Esophagus muscularis mucosa (tissue), 4 donors: ENCODE measurements at regions not wholly inside any gene's neighbourhood (a gene's known extent, or its start where the extent isn't known, plus 50 kb on each side); places are given as distances from the start of the nearest gene placed in this dataset.

Source experiments
- DNase-seq: peaks from one replicate; pipeline ENCODE4 v3.0.0-alpha.2; 2017; ENCODE audit errors: extremely low spot score
- H3K27ac ChIP-seq, 4 donors: fragments of 200-600 bp; sonication (generic); replicated peaks in 1 of 4; 1 replicate in 3 of 4; 2 replicates in 1 of 4; pipeline ENCODE4 v1.5.1; 2016 to 2019; ENCODE audit warnings: mild to moderate bottlenecking in 1 of 4
- H3K27me3 ChIP-seq, 4 donors: fragments of 200-600 bp; sonication (generic); one replicate each; pipeline versions ENCODE4 v1.5.1 to v1.6.0; 2016 to 2019
- H3K36me3 ChIP-seq, 4 donors: fragments of 200-600 bp; sonication (generic); one replicate each; pipeline ENCODE4 v1.5.1; 2016 to 2019
- H3K4me1 ChIP-seq, 4 donors: fragments of 200-600 bp; sonication (generic); one replicate each; pipeline ENCODE4 v1.5.1; 2016 to 2019
- H3K4me3 ChIP-seq, 4 donors: fragments of 200-600 bp; sonication (generic); 1 replicate in 2 of 4; 2 replicates in 2 of 4; pipeline ENCODE4 v1.5.1; 2016 to 2019; ENCODE audit warnings: mild to moderate bottlenecking in 4 of 4, moderate library complexity in 1 of 4
- H3K9me3 ChIP-seq, 4 donors: fragments of 200-600 bp; sonication (generic); 1 replicate in 3 of 4; 2 replicates in 1 of 4; pipeline ENCODE4 v1.5.1; 2016 to 2019
- CTCF ChIP-seq, 3 experiments: fragments of 200-600 bp in 2 of 3; fragments of 450-650 bp in 1 of 3; sonication (generic) in 2 of 3; IDR thresholded peaks; one replicate each; pipeline ENCODE4 v1.5.1; 2017 to 2019; ENCODE audit warnings: antibody characterized with exemption in 3 of 3, mild to moderate bottlenecking in 2 of 3, moderate library complexity in 1 of 3
- EP300 ChIP-seq: sonication (generic); formaldehyde crosslinking; IDR thresholded peaks from one replicate; pipeline ENCODE4 v1.6.1; 2017; ENCODE audit warnings: antibody characterized with exemption
- POLR2A ChIP-seq: fragments of 450-650 bp; IDR thresholded peaks from one replicate; pipeline ENCODE4 v1.6.1; 2017; ENCODE audit warnings: antibody characterized with exemption, moderate library complexity, mild to moderate bottlenecking, low read depth
- POLR2AphosphoS5 ChIP-seq, 2 donors: sonication (generic); formaldehyde crosslinking; IDR thresholded peaks; one replicate each; pipeline ENCODE4 v1.6.1; 2017; ENCODE audit warnings: antibody characterized with exemption in 2 of 2
- WGBS: methylation state at CpG from one replicate; pipeline ENCODE4 v1.1.5; 2018; 5-methylcytosine and 5-hydroxymethylcytosine counted together
- intact Hi-C: fragments of 100-400 bp; cut with DNase I; formaldehyde crosslinking; loops from one replicate; pipeline ENCODE4 v1.15.1; 2023

GRCh38 chr6:118761645-118762044 lies 110.3 kb upstream of the CEP85L start:
- Histone ChIP-seq H3K27ac (no peak overlapping the region), H3K27me3 (no peaks in the 10 kb centered on the region), H3K9me3 (no peaks in the 10 kb centered on the region), H3K4me3 (no peak overlapping the region), H3K4me1 (no peaks in the 10 kb centered on the region), H3K36me3 (no peaks in the 10 kb centered on the region)
- TF ChIP-seq POLR2AphosphoS5 (IDR thresholded peaks at IDR 0.05) (no peak), POLR2A (no peak), CTCF (IDR thresholded peaks at IDR 0.05) (no peak), EP300 (no peak)
- 71% methylated on average over 1 of the region's 1 CpG for WGBS
- intact Hi-C loops, result no loop called here
- no peak for DNase-seq

GRCh38 chr6:118758946-118759345 lies 107.6 kb upstream of the CEP85L start:
- no peak for TF ChIP-seq POLR2A
- TF ChIP-seq CTCF (IDR thresholded peaks at IDR 0.05), result no peak
- no peak for TF ChIP-seq EP300
- TF ChIP-seq POLR2AphosphoS5 (IDR thresholded peaks at IDR 0.05), result no peak
- no peak for DNase-seq
- H3K36me3 ChIP-seq, result no peaks in the 10 kb centered on the region
- no peaks in the 10 kb centered on the region for H3K9me3 ChIP-seq
- intact Hi-C loops, result no loop called here
- H3K27ac ChIP-seq, result no peak overlapping the region
- no peaks in the 10 kb centered on the region for H3K4me1 ChIP-seq
- no peak overlapping the region for H3K4me3 ChIP-seq
- no peaks in the 10 kb centered on the region for H3K27me3 ChIP-seq

GRCh38 chr6:118755941-118756646 lies 104.7 kb upstream of the CEP85L start:
- intact Hi-C loops, result no loop called here
- no peak for DNase-seq

GRCh38 chr6:118752803-118753202 lies 101.4 kb upstream of the CEP85L start:
- TF ChIP-seq CTCF (IDR thresholded peaks at IDR 0.05), result no peak
- no peak for TF ChIP-seq POLR2AphosphoS5 (IDR thresholded peaks at IDR 0.05)
- TF ChIP-seq POLR2A, result no peak
- no peak for TF ChIP-seq EP300
- no peak overlapping the region for H3K4me3 ChIP-seq
- intact Hi-C loops, result no loop called here
- peaks cover 0 to 14% (median 11%) of the 10 kb centered on the region in 4 donors for H3K4me1 ChIP-seq
- H3K36me3 ChIP-seq, result no peaks in the 10 kb centered on the region
- WGBS, result 86% methylated on average over 3 of the region's 3 CpGs
- H3K27ac ChIP-seq, result no peak overlapping the region
- no peaks in the 10 kb centered on the region for H3K9me3 ChIP-seq
- H3K27me3 ChIP-seq, result no peaks in the 10 kb centered on the region
- no peak for DNase-seq

More at GRCh38 chr6:118755941-118756646, 104.7 kb upstream of the CEP85L start:
- TF ChIP-seq EP300, result no peak
- no peak for TF ChIP-seq POLR2A
- TF ChIP-seq CTCF (IDR thresholded peaks at IDR 0.05), result no peak
- TF ChIP-seq POLR2AphosphoS5 (IDR thresholded peaks at IDR 0.05), result no peak
- Histone ChIP-seq H3K36me3 (no peaks in the 10 kb centered on the region), H3K4me1 (no peaks in the 10 kb centered on the region), H3K27me3 (no peaks in the 10 kb centered on the region), H3K27ac (no peak overlapping the region), H3K4me3 (no peak overlapping the region), H3K9me3 (no peaks in the 10 kb centered on the region)
- WGBS, result 91% methylated on average over 6 of the region's 6 CpGs

- Histone ChIP-seq H3K27ac (no peak overlapping the region), H3K4me1 (peaks cover 0 to 14% (median 12%) of the 10 kb centered on the region in 4 donors), H3K36me3 (no peaks in the 10 kb centered on the region), H3K9me3 (no peaks in the 10 kb centered on the region), H3K27me3 (no peaks in the 10 kb centered on the region), H3K4me3 (no peak overlapping the region)
- peak; percentile 45 for DNase-seq
- intact Hi-C loops, result no loop called here
- no peak for TF ChIP-seq POLR2A
- TF ChIP-seq EP300, result no peak
- no peak for TF ChIP-seq CTCF (IDR thresholded peaks at IDR 0.05)
- TF ChIP-seq POLR2AphosphoS5 (IDR thresholded peaks at IDR 0.05), result no peak
- WGBS, result 92% methylated on average over 3 of the region's 3 CpGs
These were observed 99.7 kb upstream of the CEP85L start for GRCh38 chr6:118751072-118751471.
